HG03095 (cell line): ENCODE measurements at regions not wholly inside any gene's neighbourhood (a gene's known extent, or its start where the extent isn't known, plus 50 kb on each side); places are given as distances from the start of the nearest gene placed in this dataset.

Experiments
- ATAC-seq: cut with Tn5 transposase; IDR thresholded peaks from one replicate; pipeline ENCODE4 v1.9.1; 2021; ENCODE audit warnings: moderate library complexity; ENCODE audit not compliant: unreplicated experiment

GRCh38 chr14:62244221-62244620 is 482.0 kb downstream of the SNAPC1 start:
- no peak for ATAC-seq

GRCh38 chr14:62247266-62247665 is 485.0 kb downstream of the SNAPC1 start:
- no peak for ATAC-seq

- ATAC-seq: no peak
Measured at GRCh38 chr14:62251237-62251636, 489.0 kb downstream of the SNAPC1 start.

GRCh38 chr14:62253171-62253570 is 491.0 kb downstream of the SNAPC1 start:
- no peak for ATAC-seq

- ATAC-seq: no peak
Measured at GRCh38 chr14:62253911-62254310, 491.7 kb downstream of the SNAPC1 start.

GRCh38 chr14:62269204-62269603 is 507.0 kb downstream of the SNAPC1 start:
- no peak for ATAC-seq

GRCh38 chr14:62270236-62270635 is 508.0 kb downstream of the SNAPC1 start:
- no peak for ATAC-seq

GRCh38 chr14:62280366-62280765 is 518.1 kb downstream of the SNAPC1 start:
- no peak for ATAC-seq

GRCh38 chr14:62283837-62284236 is 521.6 kb downstream of the SNAPC1 start:
- no peak for ATAC-seq

- ATAC-seq: no peak
Measured at GRCh38 chr14:62289471-62289870, 527.3 kb downstream of the SNAPC1 start.

GRCh38 chr14:62301080-62301479 is 538.9 kb downstream of the SNAPC1 start:
- no peak for ATAC-seq

GRCh38 chr14:62301911-62302310 is 539.7 kb downstream of the SNAPC1 start:
- no peak for ATAC-seq

GRCh38 chr14:62303437-62303836 is 541.2 kb downstream of the SNAPC1 start:
- no peak for ATAC-seq

- no peak for ATAC-seq
Measured at GRCh38 chr14:62304257-62304656, 542.0 kb downstream of the SNAPC1 start.

- ATAC-seq: no peak
Measured at GRCh38 chr14:62307844-62308243, 545.6 kb downstream of the SNAPC1 start.

GRCh38 chr14:62308316-62308715 is 546.1 kb downstream of the SNAPC1 start:
- no peak for ATAC-seq

GRCh38 chr14:62308891-62309290 is 546.7 kb downstream of the SNAPC1 start:
- no peak for ATAC-seq

- ATAC-seq: no peak
Measured at GRCh38 chr14:62313212-62313611, 551.0 kb downstream of the SNAPC1 start.

- no peak for ATAC-seq
Measured at GRCh38 chr14:62314221-62314620, 552.0 kb downstream of the SNAPC1 start.

GRCh38 chr14:62314871-62315270 is 552.7 kb downstream of the SNAPC1 start:
- no peak for ATAC-seq

- ATAC-seq: no peak
Measured at GRCh38 chr14:62315631-62316030, 553.4 kb downstream of the SNAPC1 start.

- no peak for ATAC-seq
Measured at GRCh38 chr14:62322216-62322615, 560.0 kb downstream of the SNAPC1 start.

GRCh38 chr14:62329427-62329826 is 567.2 kb downstream of the SNAPC1 start:
- no peak for ATAC-seq

- ATAC-seq: no peak
Measured at GRCh38 chr14:62347562-62348011, 585.4 kb downstream of the SNAPC1 start.
